Left lung (tissue), 4 donors: ENCODE measurements at regions not wholly inside any gene's neighbourhood (a gene's known extent, or its start where the extent isn't known, plus 50 kb on each side); places are given as distances from the start of the nearest gene placed in this dataset.
A peak's percentile ranks its signal among the peaks of the same experiment; 100 is the strongest.

Source experiments
- ATAC-seq: fragments of 200-7000 bp; cut with Tn5 transposase; one replicate; pipeline ENCODE4 v1.9.1; 2020; ENCODE audit warnings: moderate library complexity
- DNase-seq, 4 donors: peaks; one replicate each; pipeline ENCODE4 v3.0.0-alpha.2; 2013 to 2020
- H3K27ac ChIP-seq, 2 donors: fragments of 200-600 bp; sonication (generic) in 1 of 2; one replicate each; pipeline versions ENCODE4 v1.5.0 to v1.8.0; 2020 to 2021
- H3K27me3 ChIP-seq, 2 donors: fragments of 200-600 bp; sonication (generic) in 1 of 2; one replicate each; pipeline versions ENCODE4 v1.5.0 to v1.8.0; 2020 to 2021
- H3K36me3 ChIP-seq, 2 donors: fragments of 200-600 bp; sonication (generic) in 1 of 2; one replicate each; pipeline versions ENCODE4 v1.5.0 to v1.8.0; 2020 to 2021
- H3K4me1 ChIP-seq, 2 donors: fragments of 200-600 bp; one replicate each; pipeline ENCODE4 v1.8.0; 2021
- H3K4me3 ChIP-seq, 2 donors: fragments of 200-600 bp; sonication (generic) in 1 of 2; one replicate each; pipeline versions ENCODE4 v1.5.0 to v1.8.0; 2020 to 2021; ENCODE audit warnings: mild to moderate bottlenecking in 1 of 2
- H3K9me3 ChIP-seq, 2 donors: fragments of 200-600 bp; sonication (generic) in 1 of 2; one replicate each; pipeline versions ENCODE4 v1.5.0 to v1.8.0; 2020 to 2021
- intact Hi-C, 2 donors: fragments of 100-400 bp; cut with DNase I; formaldehyde crosslinking; loops; one replicate each; pipeline versions ENCODE4 v1.11.2 to v1.14.2; 2022
- TF ChIP-seq, protein P1 (sequence below), 2 donors: fragments of 200-600 bp; sonication (generic) in 1 of 2; IDR thresholded peaks; one replicate each; pipeline versions ENCODE4 v1.5.0 to v1.8.0; 2021; ENCODE audit warnings: antibody characterized with exemption in 2 of 2
- donor health status: DM: no; HTN: yes; CAD: no.
- donor health status: DM: no; HTN: no; CAD: no.

DNA sequence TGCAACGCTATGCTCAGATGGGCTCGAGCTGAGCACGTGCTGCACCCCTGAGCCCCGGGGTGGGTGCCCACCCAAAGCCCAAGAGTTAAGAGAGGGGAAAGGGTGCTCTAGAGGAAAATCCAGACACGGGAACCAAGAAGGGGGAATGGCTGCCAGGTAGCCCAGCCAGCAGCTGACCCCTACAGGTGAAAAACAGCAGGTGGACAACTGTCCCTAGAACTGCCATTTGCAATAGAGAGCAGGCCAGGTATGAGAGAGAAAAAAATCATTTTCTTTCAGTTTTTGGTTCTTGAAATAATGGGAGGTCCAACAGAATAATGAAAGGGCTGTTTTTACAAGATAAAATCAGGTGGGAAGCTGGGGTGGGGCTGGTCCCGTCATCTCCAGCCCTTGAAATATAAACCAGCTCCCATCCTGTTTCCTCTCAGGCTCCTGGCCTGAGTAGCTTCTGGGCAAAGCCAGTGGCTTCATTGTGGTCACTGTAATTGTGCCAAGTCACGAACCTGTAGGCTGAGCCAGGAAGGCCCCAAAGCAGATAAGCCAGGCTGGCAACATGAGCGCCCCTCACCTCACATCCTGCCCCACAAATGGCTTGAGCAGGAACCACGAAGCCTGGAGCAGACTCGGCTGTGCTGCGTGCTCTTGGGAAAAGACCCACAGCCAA lies 257.8 kb downstream of the SNX10 start:
- intact Hi-C loops: no loop called here
- H3K27me3 ChIP-seq: no peaks in the 10 kb centered on the region
- H3K4me1 ChIP-seq: peaks cover 0 to 9% of the 10 kb centered on the region in 2 donors
- H3K4me3 ChIP-seq: no peak overlapping the region
- no peaks in the 10 kb centered on the region for H3K36me3 ChIP-seq
- TF ChIP-seq, protein P1, sequence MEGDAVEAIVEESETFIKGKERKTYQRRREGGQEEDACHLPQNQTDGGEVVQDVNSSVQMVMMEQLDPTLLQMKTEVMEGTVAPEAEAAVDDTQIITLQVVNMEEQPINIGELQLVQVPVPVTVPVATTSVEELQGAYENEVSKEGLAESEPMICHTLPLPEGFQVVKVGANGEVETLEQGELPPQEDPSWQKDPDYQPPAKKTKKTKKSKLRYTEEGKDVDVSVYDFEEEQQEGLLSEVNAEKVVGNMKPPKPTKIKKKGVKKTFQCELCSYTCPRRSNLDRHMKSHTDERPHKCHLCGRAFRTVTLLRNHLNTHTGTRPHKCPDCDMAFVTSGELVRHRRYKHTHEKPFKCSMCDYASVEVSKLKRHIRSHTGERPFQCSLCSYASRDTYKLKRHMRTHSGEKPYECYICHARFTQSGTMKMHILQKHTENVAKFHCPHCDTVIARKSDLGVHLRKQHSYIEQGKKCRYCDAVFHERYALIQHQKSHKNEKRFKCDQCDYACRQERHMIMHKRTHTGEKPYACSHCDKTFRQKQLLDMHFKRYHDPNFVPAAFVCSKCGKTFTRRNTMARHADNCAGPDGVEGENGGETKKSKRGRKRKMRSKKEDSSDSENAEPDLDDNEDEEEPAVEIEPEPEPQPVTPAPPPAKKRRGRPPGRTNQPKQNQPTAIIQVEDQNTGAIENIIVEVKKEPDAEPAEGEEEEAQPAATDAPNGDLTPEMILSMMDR (IDR thresholded peaks at IDR 0.05): no peak
- ATAC-seq (peak; percentile 22), DNase-seq (no peak)
- peaks cover 0 to 6% of the 10 kb centered on the region in 2 donors for H3K9me3 ChIP-seq
- H3K27ac ChIP-seq: peak overlapping the region in 1 of 2 donors; percentile 48

DNA sequence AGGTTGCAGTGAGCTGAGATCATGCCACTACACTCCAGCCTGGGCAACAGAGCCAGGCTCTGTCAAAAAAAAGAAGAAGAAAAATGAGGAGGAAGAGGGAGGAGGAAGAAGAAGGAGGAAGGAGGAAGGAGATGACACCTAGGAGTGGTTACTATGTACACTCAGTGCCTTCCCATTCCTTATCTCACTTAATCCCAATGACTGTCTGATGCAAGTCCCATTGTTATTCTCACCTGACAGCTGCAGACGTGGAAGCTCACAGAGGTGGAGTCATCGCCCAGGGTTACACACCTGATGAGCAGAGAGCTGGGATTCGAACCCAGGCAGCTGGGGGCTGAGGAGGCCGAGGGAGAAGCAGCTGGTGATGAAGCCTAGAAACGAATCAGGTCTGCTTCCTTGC lies 258.8 kb downstream of the SNX10 start:
- no peaks in the 10 kb centered on the region for H3K27me3 ChIP-seq
- DNase-seq (no peak), ATAC-seq (no peak)
- H3K4me1 ChIP-seq: peaks cover 0 to 9% of the 10 kb centered on the region in 2 donors
- H3K36me3 ChIP-seq: no peaks in the 10 kb centered on the region
- no peak overlapping the region for H3K4me3 ChIP-seq
- intact Hi-C loops: no loop called here
- H3K27ac ChIP-seq: peak overlapping the region in 1 of 2 donors; percentile 39
- TF ChIP-seq, protein P1 (IDR thresholded peaks at IDR 0.05): no peak
- H3K9me3 ChIP-seq: peaks cover 0 to 6% of the 10 kb centered on the region in 2 donors

- Histone ChIP-seq H3K4me3 (no peak overlapping the region), H3K4me1 (peaks cover 0 to 9% of the 10 kb centered on the region in 2 donors), H3K36me3 (no peaks in the 10 kb centered on the region), H3K9me3 (peaks cover 0 to 6% of the 10 kb centered on the region in 2 donors), H3K27ac (no peak overlapping the region), H3K27me3 (no peaks in the 10 kb centered on the region)
- no peak for DNase-seq
- no peak for ATAC-seq
- TF ChIP-seq, protein P1 (IDR thresholded peaks at IDR 0.05): no peak
- intact Hi-C loops: no loop called here
These were observed 260.1 kb downstream of the SNX10 start for GRCh38 chr7:26551740-26552139.

DNA sequence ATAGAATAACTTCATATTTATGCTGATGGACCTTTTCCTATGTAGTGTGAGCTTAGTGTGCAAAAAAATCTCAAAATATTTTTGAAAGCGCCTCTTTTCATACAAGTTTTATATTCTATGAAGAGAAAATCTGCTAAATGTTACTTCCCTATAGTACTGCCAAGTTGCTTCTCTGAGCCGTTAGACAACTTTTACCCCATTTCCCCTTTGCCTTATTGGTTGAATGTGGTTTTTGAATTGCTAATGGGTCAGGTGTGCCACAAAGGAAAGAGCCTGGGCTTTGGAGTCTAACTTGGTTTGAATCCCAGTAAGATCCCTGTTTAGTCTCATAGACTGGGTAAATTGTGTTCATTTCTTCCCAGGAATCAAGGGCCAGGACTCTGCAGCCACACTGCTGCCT lies 261.5 kb downstream of the SNX10 start:
- H3K27me3 ChIP-seq: no peaks in the 10 kb centered on the region
- no peak for ATAC-seq
- peaks cover 0 to 1% of the 10 kb centered on the region in 2 donors for H3K9me3 ChIP-seq
- no peak overlapping the region for H3K27ac ChIP-seq
- intact Hi-C loops: no loop called here
- peaks cover 0 to 9% of the 10 kb centered on the region in 2 donors for H3K4me1 ChIP-seq
- H3K4me3 ChIP-seq: no peak overlapping the region
- H3K36me3 ChIP-seq: no peaks in the 10 kb centered on the region
- TF ChIP-seq, protein P1 (IDR thresholded peaks at IDR 0.05): no peak
- no peak for DNase-seq

DNA sequence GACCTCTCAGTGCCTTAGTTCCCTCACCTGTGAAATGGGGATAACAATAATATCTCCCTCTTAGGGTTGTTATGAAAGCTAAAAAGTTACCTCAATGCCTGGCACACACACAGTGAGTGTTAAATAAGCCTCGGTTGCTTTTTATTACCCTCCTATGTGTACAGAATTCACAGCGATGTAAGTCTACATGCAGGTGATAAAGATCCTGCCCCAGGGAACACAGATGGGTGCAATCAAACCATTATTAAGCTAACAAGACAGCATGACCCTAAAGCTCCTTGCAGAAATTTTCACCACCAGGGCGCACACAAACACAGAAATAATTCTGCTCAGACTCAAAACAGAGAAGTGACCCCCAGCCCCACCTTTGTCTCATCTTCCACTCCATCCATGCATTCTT lies 261.9 kb downstream of the SNX10 start:
- no peaks in the 10 kb centered on the region for H3K27me3 ChIP-seq
- H3K9me3 ChIP-seq: no peaks in the 10 kb centered on the region
- no peak overlapping the region for H3K27ac ChIP-seq
- DNase-seq: no peak
- H3K4me3 ChIP-seq: no peak overlapping the region
- peaks cover 0 to 9% of the 10 kb centered on the region in 2 donors for H3K4me1 ChIP-seq
- intact Hi-C loops: no loop called here
- ATAC-seq: no peak
- H3K36me3 ChIP-seq: no peaks in the 10 kb centered on the region
- TF ChIP-seq, protein P1 (IDR thresholded peaks at IDR 0.05): no peak
